A673 (cell line): ENCODE measurements at regions not wholly inside any gene's neighbourhood (a gene's known extent, or its start where the extent isn't known, plus 50 kb on each side); places are given as distances from the start of the nearest gene placed in this dataset.

ENCODE experiments used
- BruUV-seq: library from RNA; stranded (reverse); fragments of 400-500 nt; replicated peaks from 2 replicates; lab custom pipeline; 2021; lab: Mats Ljungman, UMichigan
- CTCF ChIA-PET: fragments of 300-600 bp; sonication (Branson Sonifier 250); formaldehyde crosslinking; loops from one replicate; lab custom pipeline; 2022; ENCODE audit warnings: antibody characterized with exemption; lab: Charles Lee
- POLR2A ChIA-PET: fragments of 300-600 bp; sonication (Branson Sonifier 250); formaldehyde crosslinking; loops from one replicate; lab custom pipeline; 2022; ENCODE audit warnings: antibody characterized with exemption; ENCODE audit not compliant: low non-redundant PET; lab: Charles Lee
- DNase-seq: peaks from one replicate; pipeline ENCODE4 v3.0.0-alpha.2; 2015; ENCODE audit warnings: low spot score
- H3K27ac ChIP-seq: fragments of 200-600 bp; sonication (generic); 2 replicates; pipeline ENCODE4 v1.5.1; 2016; ENCODE audit warnings: mixed run types, low read depth, mild to moderate bottlenecking, mixed read lengths, antibody characterized with exemption, low read length; ENCODE audit not compliant: poor library complexity, severe bottlenecking
- H3K27me3 ChIP-seq: fragments of 200-600 bp; sonication (generic); replicated peaks from 2 replicates; pipeline ENCODE4 v1.6.1; 2017; ENCODE audit warnings: mixed run types, low read depth, mild to moderate bottlenecking, mixed read lengths, antibody characterized with exemption, low read length; ENCODE audit not compliant: insufficient read depth, poor library complexity
- H3K36me3 ChIP-seq: fragments of 200-600 bp; sonication (generic); 2 replicates; pipeline ENCODE4 v1.6.1; 2016; ENCODE audit warnings: mixed run types, mild to moderate bottlenecking, mixed read lengths, antibody characterized with exemption, low read length; ENCODE audit not compliant: insufficient read depth, poor library complexity, severe bottlenecking
- H3K4me1 ChIP-seq: fragments of 200-600 bp; sonication (generic); 2 replicates; pipeline ENCODE4 v1.6.1; 2017; ENCODE audit warnings: mixed run types, mild to moderate bottlenecking, mixed read lengths, antibody characterized with exemption, low read length; ENCODE audit not compliant: insufficient read depth, poor library complexity, severe bottlenecking
- H3K4me3 ChIP-seq: fragments of 200-600 bp; sonication (generic); 2 replicates; pipeline ENCODE4 v1.5.1; 2016; ENCODE audit warnings: low read depth, mixed run types, mild to moderate bottlenecking, mixed read lengths, low read length; ENCODE audit not compliant: poor library complexity, severe bottlenecking
- H3K9me3 ChIP-seq: fragments of 200-600 bp; sonication (generic); 2 replicates; pipeline ENCODE4 v1.6.1; 2016; ENCODE audit warnings: mixed run types, low read depth, mild to moderate bottlenecking, mixed read lengths, antibody characterized with exemption, low read length; ENCODE audit not compliant: poor library complexity, severe bottlenecking
- EZH2 ChIP-seq: fragments of 200-600 bp; sonication (generic); IDR thresholded peaks from 2 replicates; pipeline ENCODE4 v1.6.1; 2017; ENCODE audit warnings: borderline replicate concordance, low read depth, mild to moderate bottlenecking, mixed read lengths, antibody characterized with exemption, low read length; ENCODE audit not compliant: poor library complexity, severe bottlenecking
- intact Hi-C: fragments of 100-400 bp; cut with micrococcal nuclease; formaldehyde crosslinking; loops from one replicate; pipeline ENCODE4 v1.10.0; 2022; ENCODE audit not compliant: unreplicated experiment
- TF ChIP-seq, protein P1 (sequence below): fragments of 300-800, 200-600 bp; sonication (generic); conservative IDR thresholded peaks from 2 replicates; pipeline ENCODE4 v1.5.1; 2017; ENCODE audit warnings: low read depth, mild to moderate bottlenecking, antibody characterized with exemption, low read length, moderate library complexity, mixed read lengths

DNA sequence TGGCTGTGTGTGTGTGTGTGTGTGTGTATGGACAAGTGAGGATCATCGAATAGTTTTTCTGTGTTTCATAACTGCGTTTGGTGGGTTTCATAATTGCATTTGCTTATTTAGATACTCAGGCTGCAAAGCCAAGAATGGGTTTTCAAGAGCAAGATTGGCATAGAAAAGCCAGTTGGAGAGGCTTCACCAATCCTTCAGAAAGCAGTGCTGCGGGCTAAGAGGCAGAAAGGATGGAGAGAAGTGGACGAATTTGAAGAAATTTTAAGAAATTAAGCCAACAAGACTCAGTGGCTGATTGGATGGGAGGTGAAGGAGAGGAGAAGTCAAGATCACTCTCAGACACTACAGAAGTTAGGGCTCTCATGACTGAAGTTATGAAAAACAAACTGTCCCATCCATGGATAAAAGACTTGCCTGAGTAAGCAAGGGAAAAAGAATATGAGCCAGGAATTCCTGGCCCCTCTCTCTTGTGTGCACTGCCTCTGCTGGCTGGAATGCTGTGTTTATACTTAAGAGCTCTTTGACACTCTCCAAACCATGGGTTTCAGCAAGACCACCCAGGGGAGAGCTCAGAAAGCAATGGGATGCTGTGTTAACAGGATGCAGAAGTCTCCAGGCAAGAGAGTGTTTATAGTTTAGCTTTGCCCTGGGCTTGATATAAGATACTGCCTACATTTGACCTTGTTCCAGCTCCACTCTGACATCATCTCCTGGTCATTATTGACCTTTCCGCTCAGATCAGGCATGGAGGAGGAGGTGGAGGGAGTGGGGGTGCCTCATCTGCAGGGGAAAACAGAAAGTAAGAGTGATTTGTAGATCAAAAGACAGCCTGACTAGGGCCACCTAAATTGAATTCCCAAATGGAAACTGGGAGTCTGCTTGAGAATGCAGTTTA, 232.0 kb upstream of the PLXNA2 start:
- POLR2A ChIA-PET, result no interaction called here
- no peak overlapping the region for H3K27ac ChIP-seq
- intact Hi-C loops, result no loop called here
- no peaks in the 10 kb centered on the region for H3K36me3 ChIP-seq
- H3K9me3 ChIP-seq, result no peaks in the 10 kb centered on the region
- CTCF ChIA-PET, result no interaction called here
- H3K27me3 ChIP-seq, result no peaks in the 10 kb centered on the region
- no peaks in the 10 kb centered on the region for H3K4me1 ChIP-seq
- BruUV-seq, result no TSS peak
- TF ChIP-seq, protein P1, sequence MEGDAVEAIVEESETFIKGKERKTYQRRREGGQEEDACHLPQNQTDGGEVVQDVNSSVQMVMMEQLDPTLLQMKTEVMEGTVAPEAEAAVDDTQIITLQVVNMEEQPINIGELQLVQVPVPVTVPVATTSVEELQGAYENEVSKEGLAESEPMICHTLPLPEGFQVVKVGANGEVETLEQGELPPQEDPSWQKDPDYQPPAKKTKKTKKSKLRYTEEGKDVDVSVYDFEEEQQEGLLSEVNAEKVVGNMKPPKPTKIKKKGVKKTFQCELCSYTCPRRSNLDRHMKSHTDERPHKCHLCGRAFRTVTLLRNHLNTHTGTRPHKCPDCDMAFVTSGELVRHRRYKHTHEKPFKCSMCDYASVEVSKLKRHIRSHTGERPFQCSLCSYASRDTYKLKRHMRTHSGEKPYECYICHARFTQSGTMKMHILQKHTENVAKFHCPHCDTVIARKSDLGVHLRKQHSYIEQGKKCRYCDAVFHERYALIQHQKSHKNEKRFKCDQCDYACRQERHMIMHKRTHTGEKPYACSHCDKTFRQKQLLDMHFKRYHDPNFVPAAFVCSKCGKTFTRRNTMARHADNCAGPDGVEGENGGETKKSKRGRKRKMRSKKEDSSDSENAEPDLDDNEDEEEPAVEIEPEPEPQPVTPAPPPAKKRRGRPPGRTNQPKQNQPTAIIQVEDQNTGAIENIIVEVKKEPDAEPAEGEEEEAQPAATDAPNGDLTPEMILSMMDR, result no peak
- no peak for TF ChIP-seq EZH2
- no peak for DNase-seq
- no peak overlapping the region for H3K4me3 ChIP-seq

DNA sequence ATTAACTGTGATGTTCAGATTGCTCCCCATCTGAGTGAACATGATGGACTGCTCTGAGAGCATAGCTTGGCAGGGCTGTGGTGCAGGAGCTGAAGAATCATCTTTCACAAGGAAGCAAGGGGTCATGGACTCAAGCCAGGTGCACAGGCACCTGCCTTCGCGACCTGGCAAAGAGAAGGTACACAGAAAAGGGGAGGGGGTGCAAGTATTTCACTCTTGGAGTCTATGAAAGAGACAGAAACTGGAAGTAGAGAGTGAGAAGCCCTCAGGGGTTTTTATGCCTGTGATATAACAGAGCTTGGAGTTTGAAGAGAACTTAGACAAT, 232.6 kb upstream of the PLXNA2 start:
- H3K27ac ChIP-seq, result no peak overlapping the region
- H3K9me3 ChIP-seq, result no peaks in the 10 kb centered on the region
- no peaks in the 10 kb centered on the region for H3K36me3 ChIP-seq
- TF ChIP-seq, protein P1, result no peak
- TF ChIP-seq EZH2, result no peak
- H3K4me3 ChIP-seq, result no peak overlapping the region
- intact Hi-C loops, result no loop called here
- ChIA-PET POLR2A (no interaction called here), CTCF (no interaction called here)
- H3K27me3 ChIP-seq, result no peaks in the 10 kb centered on the region
- BruUV-seq, result no TSS peak
- H3K4me1 ChIP-seq, result no peaks in the 10 kb centered on the region
- DNase-seq, result no peak

DNA sequence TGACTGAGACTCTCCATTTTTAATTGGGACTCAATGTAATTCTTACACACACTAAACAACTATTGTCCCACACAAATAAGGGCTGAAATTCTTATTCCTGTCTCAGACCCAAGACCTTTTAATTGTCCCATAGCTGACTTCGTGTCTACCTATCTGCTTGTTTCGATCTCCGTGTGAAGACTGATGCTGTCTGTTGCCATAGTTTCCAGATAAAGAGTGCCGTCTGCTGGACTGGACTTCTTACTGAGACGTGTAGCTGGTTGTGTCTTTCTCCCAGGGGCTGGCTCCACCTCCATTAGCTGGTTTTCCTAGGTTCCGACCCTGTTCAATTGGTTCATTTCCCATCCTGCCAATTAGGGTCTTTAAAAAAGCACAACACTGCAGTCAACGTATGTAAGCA, 235.3 kb upstream of the PLXNA2 start:
- no TSS peak for BruUV-seq
- no peak overlapping the region for H3K4me3 ChIP-seq
- no peak overlapping the region for H3K27ac ChIP-seq
- no peaks in the 10 kb centered on the region for H3K36me3 ChIP-seq
- no peak for TF ChIP-seq EZH2
- H3K4me1 ChIP-seq, result no peaks in the 10 kb centered on the region
- no peaks in the 10 kb centered on the region for H3K9me3 ChIP-seq
- ChIA-PET POLR2A (no interaction called here), CTCF (no interaction called here)
- DNase-seq, result no peak
- intact Hi-C loops, result no loop called here
- no peaks in the 10 kb centered on the region for H3K27me3 ChIP-seq
